Fibroblast of the conjunctiva (primary cell): ENCODE measurements at regions not wholly inside any gene's neighbourhood (a gene's known extent, or its start where the extent isn't known, plus 50 kb on each side); places are given as distances from the start of the nearest gene placed in this dataset.
"Not testable (repeated sequence)": the region's sequence is repeated elsewhere in the genome, so short reads cannot be mapped to it uniquely, and the experiment has no call there.

Experiments used
- DNase-seq: peaks from one replicate; pipeline ENCODE4 v3.0.0-alpha.2; 2010; ENCODE audit warnings: low read depth

DNA sequence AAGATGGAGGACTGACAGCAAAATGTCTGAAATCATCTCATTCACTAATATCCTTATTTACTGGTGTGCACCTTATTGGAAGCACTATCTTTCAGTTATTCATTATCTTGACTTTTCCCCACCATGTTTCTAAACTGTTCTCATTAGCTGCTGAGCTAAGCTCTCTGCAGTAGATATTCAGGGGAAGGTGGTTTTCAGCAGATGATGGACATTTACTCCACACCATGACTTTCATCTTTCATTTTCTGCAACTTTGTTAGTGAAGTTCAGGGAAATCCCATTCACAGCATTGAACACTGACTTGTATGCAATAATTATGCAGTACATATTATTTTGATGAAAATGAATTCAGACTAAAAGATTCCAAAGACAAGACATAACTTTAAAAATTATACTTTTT is 373.6 kb upstream of the FLRT2 start:
- no peak for DNase-seq

- DNase-seq, result no peak
These were observed 370.2 kb upstream of the FLRT2 start for GRCh38 chr14:85159726-85160125.

DNA sequence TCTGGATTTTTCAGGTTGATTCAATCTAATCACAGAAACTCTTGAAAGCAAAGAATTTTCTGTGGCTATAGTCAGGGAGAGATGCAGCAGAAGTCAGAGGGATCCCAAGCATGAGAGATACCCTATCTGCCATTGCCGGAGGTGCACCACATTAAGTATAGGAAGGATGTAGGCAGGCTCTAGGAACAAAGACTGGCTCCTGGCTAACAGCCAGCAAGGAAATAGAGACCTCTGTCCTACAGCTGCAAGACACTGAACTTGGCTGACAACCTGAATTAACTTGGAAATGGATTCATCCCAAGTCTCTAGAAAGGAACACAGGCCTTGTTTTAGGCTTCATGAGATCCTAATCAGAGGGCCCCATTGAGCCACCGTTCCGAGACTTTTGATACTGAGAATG is 364.9 kb upstream of the FLRT2 start:
- no peak for DNase-seq

DNA sequence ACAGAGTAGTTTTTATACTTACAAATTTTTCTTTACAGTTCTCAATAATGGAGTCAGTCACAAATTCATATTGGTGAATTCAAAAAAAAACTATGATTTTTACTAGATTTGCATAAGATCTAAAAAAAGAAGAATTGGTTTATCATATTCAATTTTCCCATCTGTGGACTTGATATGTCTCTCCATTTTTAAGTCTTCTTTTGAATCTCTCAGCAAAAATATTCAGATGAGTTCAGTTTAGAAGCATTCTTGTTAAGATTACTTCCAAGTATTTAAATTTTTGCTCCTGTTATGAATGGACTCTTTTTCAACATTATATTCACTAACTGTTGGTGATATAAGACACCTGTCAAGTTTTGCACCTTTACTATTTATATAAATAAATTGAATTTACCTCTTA is 360.6 kb upstream of the FLRT2 start:
- no peak for DNase-seq

DNA sequence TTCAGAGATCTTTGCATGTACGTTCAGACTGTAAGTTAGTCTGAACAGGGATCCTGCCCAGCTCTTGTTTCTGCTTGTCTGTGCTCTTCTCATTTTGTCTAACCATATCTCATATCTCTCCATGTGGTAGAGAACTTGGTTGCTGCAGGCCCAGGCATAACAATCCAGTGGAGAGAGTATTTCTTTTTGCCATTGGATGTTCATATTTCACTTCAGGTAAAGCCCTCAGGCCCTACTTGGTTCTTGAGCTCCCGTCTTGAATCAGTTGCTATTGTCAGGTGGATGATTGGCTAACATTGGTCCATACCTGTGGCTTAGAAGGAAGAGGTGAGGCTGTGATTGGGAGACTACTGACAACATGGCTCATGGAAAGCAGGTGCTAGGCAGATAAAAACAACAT is 357.7 kb upstream of the FLRT2 start:
- no peak for DNase-seq

GRCh38 chr14:85172889-85173477 is 357.0 kb upstream of the FLRT2 start:
- DNase-seq, result no peak

DNA sequence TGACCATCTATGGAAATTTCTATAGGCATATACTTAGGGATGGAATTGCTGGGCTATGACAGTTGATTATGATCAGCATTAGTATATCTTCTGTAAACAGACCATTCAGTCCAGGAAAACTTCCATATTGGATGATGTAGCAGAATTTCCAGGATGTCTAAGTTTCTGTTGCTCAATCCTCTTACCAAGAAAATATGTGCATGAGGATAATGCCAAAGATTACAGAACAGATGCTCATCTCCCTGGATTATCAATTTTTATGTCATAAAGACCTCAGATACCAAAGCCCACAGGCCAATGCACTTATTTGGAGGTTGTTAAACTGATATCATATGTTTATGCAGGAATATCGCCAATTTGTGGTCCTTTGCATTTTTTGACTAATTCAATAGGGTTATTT is 354.4 kb upstream of the FLRT2 start:
- DNase-seq, result peak; percentile 23

GRCh38 chr14:85178864-85179263 is 351.1 kb upstream of the FLRT2 start:
- DNase-seq, result no peak

- DNase-seq, result no peak
These were observed 349.1 kb upstream of the FLRT2 start for GRCh38 chr14:85180876-85181275.

DNA sequence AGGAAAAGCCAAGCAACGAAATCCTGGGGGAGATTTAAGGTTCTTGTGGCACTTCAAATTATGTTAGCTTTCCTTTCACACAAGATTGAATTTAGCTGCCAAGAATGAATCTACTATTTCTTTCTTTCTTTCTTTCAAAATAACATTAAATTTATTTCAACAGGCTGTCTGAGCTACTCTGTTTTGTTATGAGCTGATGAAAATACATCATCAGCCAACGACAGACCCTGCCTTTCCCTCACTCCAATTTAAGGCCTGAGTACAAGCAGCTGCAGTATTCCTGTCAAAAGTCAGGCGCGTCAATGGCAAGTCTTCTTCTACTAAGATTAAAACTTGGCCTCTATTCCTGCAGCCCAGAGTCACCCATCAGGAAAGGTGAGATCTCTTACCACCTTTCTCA is 347.7 kb upstream of the FLRT2 start:
- no peak for DNase-seq

DNA sequence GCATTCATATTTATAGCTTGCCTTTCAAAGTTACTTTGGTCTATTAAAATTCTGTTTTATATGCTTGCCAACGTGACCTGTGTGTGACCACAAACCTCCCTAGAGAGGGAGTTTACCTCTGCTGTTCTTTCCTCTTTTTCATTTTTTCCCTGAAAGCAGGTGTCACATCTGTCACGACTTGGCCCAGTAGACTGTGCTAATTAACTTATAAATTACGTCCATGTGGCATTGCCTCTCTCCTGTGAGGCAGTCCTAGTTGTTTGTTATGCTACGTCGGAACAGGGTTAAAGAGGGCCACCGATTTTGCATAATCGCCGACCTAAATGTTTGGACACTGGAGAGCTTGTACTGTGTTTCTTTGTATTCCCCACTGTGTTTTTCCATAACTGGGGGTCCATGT is 343.9 kb upstream of the FLRT2 start:
- DNase-seq, result no peak

- no peak for DNase-seq
These were observed 342.4 kb upstream of the FLRT2 start for GRCh38 chr14:85187521-85187920.

DNA sequence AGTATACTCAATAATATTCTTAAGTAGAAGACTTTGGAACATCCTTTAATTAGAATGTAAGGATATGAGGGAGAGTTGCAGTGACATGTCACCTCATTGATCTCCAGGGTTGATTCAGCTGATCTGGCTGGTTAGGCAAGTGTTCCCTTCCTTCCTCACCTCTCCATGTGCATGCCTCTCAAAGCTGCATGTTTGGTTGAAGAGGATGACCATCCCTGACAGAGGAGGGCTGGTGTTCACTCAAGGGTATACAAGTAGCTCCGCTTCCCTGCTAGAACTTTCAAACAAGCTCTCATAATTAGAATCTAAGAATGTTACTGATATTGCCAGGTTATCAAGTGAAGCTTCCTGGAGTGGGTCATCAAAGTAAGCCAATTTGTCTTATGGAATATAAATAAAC is 341.1 kb upstream of the FLRT2 start:
- no peak for DNase-seq

- not testable (repeated sequence) for DNase-seq
These were observed 340.7 kb upstream of the FLRT2 start for GRCh38 chr14:85189253-85189652.

- no peak for DNase-seq
These were observed 339.7 kb upstream of the FLRT2 start for GRCh38 chr14:85190251-85190650.

GRCh38 chr14:85191986-85192385 is 338.0 kb upstream of the FLRT2 start:
- DNase-seq, result no peak

- peak; percentile 6 for DNase-seq
These were observed 334.0 kb upstream of the FLRT2 start for GRCh38 chr14:85195872-85196477.

GRCh38 chr14:85198001-85198400 is 331.9 kb upstream of the FLRT2 start:
- no peak for DNase-seq

DNA sequence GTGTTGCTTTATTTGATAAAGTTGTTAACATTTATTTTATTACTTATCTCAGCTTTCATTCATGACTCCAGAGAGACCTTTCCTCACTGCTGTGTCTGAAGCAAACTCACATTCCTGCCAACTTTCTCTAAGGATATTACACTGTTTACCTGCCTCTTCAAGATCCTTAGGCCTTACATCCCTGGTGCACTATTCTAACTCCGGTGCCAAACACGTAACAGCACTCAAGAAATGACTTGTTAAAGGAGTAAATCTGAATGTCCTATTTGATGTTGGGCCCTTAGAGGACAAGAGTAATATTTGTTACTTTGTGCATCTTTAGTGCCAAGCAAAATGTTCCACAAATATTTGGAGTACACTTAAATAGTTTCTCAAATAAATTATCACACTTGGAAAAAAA is 324.1 kb upstream of the FLRT2 start:
- no peak for DNase-seq

GRCh38 chr14:85214471-85214870 is 315.5 kb upstream of the FLRT2 start:
- DNase-seq, result no peak

GRCh38 chr14:85217412-85217811 is 312.5 kb upstream of the FLRT2 start:
- no peak for DNase-seq

DNA sequence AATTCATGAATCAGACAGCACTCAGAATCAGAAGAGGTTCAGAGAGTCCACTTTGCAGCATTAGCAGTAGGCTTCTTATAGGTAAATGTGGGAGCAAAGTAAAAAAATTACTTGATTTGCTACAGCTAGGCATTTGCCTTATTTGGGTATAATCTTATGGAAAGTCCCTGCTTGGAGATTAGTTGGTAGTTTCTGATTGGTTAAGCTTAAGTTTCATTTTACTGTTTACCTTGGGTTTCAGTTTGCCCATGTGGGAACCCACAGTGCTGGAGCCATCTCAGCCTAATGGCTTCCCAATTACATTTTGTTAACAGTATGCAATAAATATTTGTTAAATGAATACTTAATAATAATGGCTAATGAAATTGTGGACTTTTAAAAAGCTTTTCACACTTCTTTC is 311.0 kb upstream of the FLRT2 start:
- DNase-seq, result no peak

DNA sequence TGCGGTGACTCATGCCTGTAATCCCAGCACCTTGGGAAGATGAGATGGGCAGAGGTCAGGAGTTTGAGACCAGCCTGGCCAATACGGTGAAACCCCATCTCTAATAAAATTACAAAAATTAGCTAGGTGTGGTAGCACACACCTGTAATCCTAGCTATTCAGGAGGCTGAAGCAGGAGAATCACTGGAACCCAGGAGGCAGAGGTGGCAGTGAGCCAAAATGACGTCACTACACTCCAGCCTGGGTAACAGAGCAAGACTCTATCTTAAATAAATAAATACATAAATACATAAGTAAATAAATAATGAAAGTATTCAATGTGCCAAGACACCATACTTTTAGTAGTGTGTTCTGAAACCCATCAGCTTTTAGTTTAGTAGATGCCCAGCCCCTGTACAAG is 308.1 kb upstream of the FLRT2 start:
- no peak for DNase-seq

- no peak for DNase-seq
These were observed 307.6 kb upstream of the FLRT2 start for GRCh38 chr14:85222341-85222740.
